ENCODE measurements at regions not wholly inside any gene's neighbourhood (a gene's known extent, or its start where the extent isn't known, plus 50 kb on each side); places are given as distances from the start of the nearest gene placed in this dataset.
"Not testable (repeated sequence)": the region's sequence is repeated elsewhere in the genome, so short reads cannot be mapped to it uniquely, and the experiment has no call there.

GRCh38 chr3:171915275-171915674 lies 72.1 kb downstream of the TMEM212 start:
- DNase-seq, result no peak

- no peak for DNase-seq
These were observed 73.7 kb downstream of the TMEM212 start for GRCh38 chr3:171916888-171917287.

GRCh38 chr3:171922629-171923028 lies 79.5 kb downstream of the TMEM212 start:
- DNase-seq, result not testable (repeated sequence)

- not testable (repeated sequence) for DNase-seq
These were observed 80.5 kb downstream of the TMEM212 start for GRCh38 chr3:171923668-171924067.

- DNase-seq, result not testable (repeated sequence)
These were observed 81.7 kb downstream of the TMEM212 start for GRCh38 chr3:171924864-171925263.

GRCh38 chr3:171932153-171932611 lies 89.0 kb downstream of the TMEM212 start:
- DNase-seq, result no peak

GRCh38 chr3:171933441-171933840 lies 90.3 kb downstream of the TMEM212 start:
- no peak for DNase-seq

- DNase-seq, result no peak
These were observed 92.3 kb downstream of the TMEM212 start for GRCh38 chr3:171935261-171936123.

GRCh38 chr3:171936191-171936841 lies 93.2 kb downstream of the TMEM212 start:
- DNase-seq, result no peak

- no peak for DNase-seq
These were observed 96.4 kb downstream of the TMEM212 start for GRCh38 chr3:171939578-171939977.

- no peak for DNase-seq
These were observed 97.1 kb downstream of the TMEM212 start for GRCh38 chr3:171940151-171940649.

GRCh38 chr3:171943262-171944117 lies 95.9 kb upstream of the FNDC3B start:
- DNase-seq, result no peak

- no peak for DNase-seq
These were observed 95.0 kb upstream of the FNDC3B start for GRCh38 chr3:171944118-171945016.

- no peak for DNase-seq
These were observed 90.7 kb upstream of the FNDC3B start for GRCh38 chr3:171948674-171949073.

- no peak for DNase-seq
These were observed 89.8 kb upstream of the FNDC3B start for GRCh38 chr3:171949554-171949953.

- DNase-seq, result no peak
These were observed 89.0 kb upstream of the FNDC3B start for GRCh38 chr3:171950373-171950772.

GRCh38 chr3:171951597-171951996 lies 87.8 kb upstream of the FNDC3B start:
- DNase-seq, result no peak

GRCh38 chr3:171953301-171954022 lies 85.9 kb upstream of the FNDC3B start:
- DNase-seq, result no peak

- no peak for DNase-seq
These were observed 84.5 kb upstream of the FNDC3B start for GRCh38 chr3:171954690-171955383.

- DNase-seq, result no peak
These were observed 83.8 kb upstream of the FNDC3B start for GRCh38 chr3:171955598-171955997.
